BJ (cell line): ENCODE measurements at regions not wholly inside any gene's neighbourhood (a gene's known extent, or its start where the extent isn't known, plus 50 kb on each side); places are given as distances from the start of the nearest gene placed in this dataset.

Experiments used
- CTCF ChIA-PET: fragments of 350-600 bp; formaldehyde crosslinking; extraction: SDS; loops from one replicate; lab custom pipeline; 2021; ENCODE audit warnings: antibody characterized with exemption, inconsistent platforms; lab: Yijun Ruan, JAX
- POLR2A ChIA-PET: fragments of 300-600 bp; sonication (Branson Sonifier 250); formaldehyde crosslinking; extraction: SDS; loops from one replicate; lab custom pipeline; 2021; ENCODE audit warnings: antibody characterized with exemption; lab: Charles Lee
- DNase-seq: peaks from one replicate; pipeline ENCODE4 v3.0.0-alpha.2; 2011; ENCODE audit warnings: low read depth
- H3K27me3 ChIP-seq: 2 replicates; pipeline ENCODE4 v1.6.0; 2011; ENCODE audit warnings: low read length; ENCODE audit not compliant: control insufficient read depth, insufficient read depth
- H3K36me3 ChIP-seq: 2 replicates; pipeline ENCODE4 v1.5.1; 2011; ENCODE audit warnings: low read length; ENCODE audit not compliant: control insufficient read depth, insufficient read depth
- H3K4me3 ChIP-seq: 2 replicates; pipeline ENCODE4 v1.5.1; 2011; ENCODE audit warnings: low read depth, mild to moderate bottlenecking, control low read depth, low read length
- CTCF ChIP-seq: IDR thresholded peaks from 2 replicates; pipeline ENCODE4 v1.5.1; 2011; ENCODE audit warnings: low read depth, mild to moderate bottlenecking, control low read depth, inconsistent platforms, low read length, moderate library complexity; ENCODE audit not compliant: insufficient read depth

GRCh38 chr14:85056267-85056666, 473.7 kb upstream of the FLRT2 start:
- DNase-seq, result no peak
- Histone ChIP-seq H3K4me3 (no peak overlapping the region), H3K27me3 (no peaks in the 10 kb centered on the region), H3K36me3 (no peaks in the 10 kb centered on the region)
- ChIA-PET POLR2A (no interaction called here), CTCF (no interaction called here)
- no peak for TF ChIP-seq CTCF

GRCh38 chr14:85057221-85057620, 472.7 kb upstream of the FLRT2 start:
- Histone ChIP-seq H3K27me3 (no peaks in the 10 kb centered on the region), H3K4me3 (no peak overlapping the region), H3K36me3 (no peaks in the 10 kb centered on the region)
- POLR2A ChIA-PET, result no interaction called here
- no peak for DNase-seq
- CTCF ChIA-PET, result no interaction called here
- TF ChIP-seq CTCF, result no peak

- Histone ChIP-seq H3K4me3 (no peak overlapping the region), H3K36me3 (no peaks in the 10 kb centered on the region), H3K27me3 (no peaks in the 10 kb centered on the region)
- ChIA-PET CTCF (no interaction called here), POLR2A (no interaction called here)
- no peak for DNase-seq
- no peak for TF ChIP-seq CTCF
Measured at GRCh38 chr14:85058150-85058549, 471.8 kb upstream of the FLRT2 start.

- no peak for TF ChIP-seq CTCF
- ChIA-PET CTCF (no interaction called here), POLR2A (no interaction called here)
- H3K27me3 ChIP-seq, result no peaks in the 10 kb centered on the region
- DNase-seq, result no peak
- no peaks in the 10 kb centered on the region for H3K36me3 ChIP-seq
- H3K4me3 ChIP-seq, result no peak overlapping the region
Measured at GRCh38 chr14:85060121-85060520, 469.8 kb upstream of the FLRT2 start.

- no peak for TF ChIP-seq CTCF
- Histone ChIP-seq H3K36me3 (no peaks in the 10 kb centered on the region), H3K4me3 (no peak overlapping the region), H3K27me3 (no peaks in the 10 kb centered on the region)
- POLR2A ChIA-PET, result no interaction called here
- CTCF ChIA-PET, result no interaction called here
- DNase-seq, result no peak
Measured at GRCh38 chr14:85061256-85061655, 468.7 kb upstream of the FLRT2 start.

GRCh38 chr14:85063747-85064146, 466.2 kb upstream of the FLRT2 start:
- POLR2A ChIA-PET, result no interaction called here
- CTCF ChIA-PET, result no interaction called here

More at GRCh38 chr14:85063747-85064146, 466.2 kb upstream of the FLRT2 start:
- H3K27me3 ChIP-seq, result no peaks in the 10 kb centered on the region
- H3K4me3 ChIP-seq, result no peak overlapping the region
- no peak for DNase-seq
- no peak for TF ChIP-seq CTCF
- no peaks in the 10 kb centered on the region for H3K36me3 ChIP-seq
